HPDE6-E6E7 (cell line): ENCODE measurements at regions not wholly inside any gene's neighbourhood (a gene's known extent, or its start where the extent isn't known, plus 50 kb on each side); places are given as distances from the start of the nearest gene placed in this dataset.
A peak's percentile ranks its signal among the peaks of the same experiment; 100 is the strongest.

Source experiments
- DNase-seq: peaks from one replicate; pipeline ENCODE4 v3.0.0; 2011; ENCODE audit warnings: missing footprints; ENCODE audit errors: extremely low spot score

- DNase-seq, result no peak
Observed at GRCh38 chr6:30272032-30272431, 54.7 kb upstream of the TRIM39 start.

- no peak for DNase-seq
Observed at GRCh38 chr6:30267423-30267822, 54.2 kb upstream of the TRIM26 start.

GRCh38 chr6:30265594-30265993 is 52.4 kb upstream of the TRIM26 start:
- no peak for DNase-seq

- no peak for DNase-seq
Observed at GRCh38 chr6:30265181-30265580, 52.0 kb upstream of the TRIM26 start.

- DNase-seq, result no peak
Observed at GRCh38 chr6:30264743-30265142, 51.5 kb upstream of the TRIM26 start.

GRCh38 chr6:30263734-30264133 is 50.5 kb upstream of the TRIM26 start:
- peak; percentile 28 for DNase-seq
